Hepatocyte (in vitro differentiated cells): ENCODE measurements at regions not wholly inside any gene's neighbourhood (a gene's known extent, or its start where the extent isn't known, plus 50 kb on each side); places are given as distances from the start of the nearest gene placed in this dataset.

Experiments
- EZH2 ChIP-seq: fragments of 200-600 bp; sonication (generic); IDR thresholded peaks from 2 replicates; pipeline ENCODE4 v1.6.1; 2016; ENCODE audit warnings: antibody characterized with exemption, mild to moderate bottlenecking, borderline replicate concordance
- EZH2phosphoT487 ChIP-seq: fragments of 200-600 bp; sonication (generic); IDR thresholded peaks from one replicate; pipeline ENCODE4 v1.6.1; 2018; ENCODE audit warnings: antibody characterized with exemption, mild to moderate bottlenecking, low read depth, moderate library complexity; ENCODE audit not compliant: unreplicated experiment, severe bottlenecking
- TF ChIP-seq, protein P1 (sequence below): fragments of 200-600 bp; sonication (generic); IDR thresholded peaks from 2 replicates; pipeline ENCODE4 v1.5.1; 2016; ENCODE audit warnings: antibody characterized with exemption, mild to moderate bottlenecking; ENCODE audit not compliant: poor library complexity

DNA sequence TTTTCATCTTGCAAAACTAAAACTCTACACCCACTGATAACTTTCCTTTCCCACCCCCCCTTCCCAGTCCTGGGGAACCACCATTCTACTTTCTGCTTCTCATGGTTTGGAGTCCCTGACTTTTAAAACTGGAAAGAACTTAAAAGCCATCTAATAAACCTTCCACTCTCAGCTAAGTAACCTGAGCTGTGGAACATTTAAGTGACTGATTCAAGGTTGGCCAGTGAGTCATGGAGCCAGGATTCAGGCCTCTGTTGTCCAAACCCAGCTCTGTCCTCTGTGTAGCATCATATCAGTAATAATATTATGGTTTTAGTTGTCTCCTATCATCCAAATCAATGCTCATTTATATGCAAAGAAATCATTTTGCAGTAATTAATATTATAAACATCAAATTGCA lies 176.0 kb upstream of the NT5E start:
- TF ChIP-seq, protein P1, sequence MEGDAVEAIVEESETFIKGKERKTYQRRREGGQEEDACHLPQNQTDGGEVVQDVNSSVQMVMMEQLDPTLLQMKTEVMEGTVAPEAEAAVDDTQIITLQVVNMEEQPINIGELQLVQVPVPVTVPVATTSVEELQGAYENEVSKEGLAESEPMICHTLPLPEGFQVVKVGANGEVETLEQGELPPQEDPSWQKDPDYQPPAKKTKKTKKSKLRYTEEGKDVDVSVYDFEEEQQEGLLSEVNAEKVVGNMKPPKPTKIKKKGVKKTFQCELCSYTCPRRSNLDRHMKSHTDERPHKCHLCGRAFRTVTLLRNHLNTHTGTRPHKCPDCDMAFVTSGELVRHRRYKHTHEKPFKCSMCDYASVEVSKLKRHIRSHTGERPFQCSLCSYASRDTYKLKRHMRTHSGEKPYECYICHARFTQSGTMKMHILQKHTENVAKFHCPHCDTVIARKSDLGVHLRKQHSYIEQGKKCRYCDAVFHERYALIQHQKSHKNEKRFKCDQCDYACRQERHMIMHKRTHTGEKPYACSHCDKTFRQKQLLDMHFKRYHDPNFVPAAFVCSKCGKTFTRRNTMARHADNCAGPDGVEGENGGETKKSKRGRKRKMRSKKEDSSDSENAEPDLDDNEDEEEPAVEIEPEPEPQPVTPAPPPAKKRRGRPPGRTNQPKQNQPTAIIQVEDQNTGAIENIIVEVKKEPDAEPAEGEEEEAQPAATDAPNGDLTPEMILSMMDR, result no peak
- TF ChIP-seq EZH2 (no peak), EZH2phosphoT487 (no peak)
